ENCODE measurements at regions not wholly inside any gene's neighbourhood (a gene's known extent, or its start where the extent isn't known, plus 50 kb on each side); places are given as distances from the start of the nearest gene placed in this dataset.

DNA sequence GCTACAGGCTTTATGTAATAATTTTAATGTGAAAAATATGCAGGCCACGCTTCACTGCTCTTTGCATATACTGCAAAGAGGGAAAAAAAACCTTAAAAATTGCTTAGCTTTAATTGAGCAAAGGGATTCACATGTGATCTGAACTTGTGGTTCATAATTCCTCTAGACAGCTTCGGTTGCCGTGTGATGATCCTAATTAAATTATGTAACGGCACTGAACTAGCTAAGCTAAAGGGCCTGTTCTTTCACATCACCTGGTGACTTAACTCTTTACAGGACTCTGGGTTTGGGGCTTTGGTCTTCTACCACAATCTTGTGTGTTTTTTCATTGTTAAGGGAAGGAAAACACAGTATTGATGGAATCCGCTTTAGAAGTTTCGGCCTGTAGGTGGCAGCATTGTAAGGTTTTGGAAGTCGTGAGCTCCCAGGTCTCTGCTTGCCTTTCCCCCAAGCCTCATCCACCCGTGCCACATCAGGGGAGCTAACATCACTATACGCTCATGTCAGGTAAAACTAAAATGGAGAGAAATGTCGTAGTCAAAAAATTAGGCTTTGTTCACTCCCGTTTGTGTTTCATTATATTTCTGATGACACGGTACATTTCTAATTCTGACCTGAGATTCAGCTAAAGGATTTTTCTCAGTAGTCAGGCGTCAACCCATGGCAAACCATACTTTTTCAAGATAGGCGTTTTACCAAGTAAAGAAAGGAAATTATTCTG lies 205.6 kb upstream of the DPH6 start (continued):
- TF ChIP-seq CEBPB (IDR thresholded peaks at IDR 0.05; ENCODE audit: low read depth) (no peak), JUND (IDR thresholded peaks at IDR 0.05) (no peak), ZFX (IDR thresholded peaks at IDR 0.05) (no peak), POLR2A (IDR thresholded peaks at IDR 0.05; ENCODE audit: borderline replicate concordance, extremely low read depth, insufficient read depth, insufficient read length) (no peak), ELF1 (IDR thresholded peaks at IDR 0.05; ENCODE audit: borderline replicate concordance, low read depth) (no peak)
- TF ChIP-seq, protein P1, sequence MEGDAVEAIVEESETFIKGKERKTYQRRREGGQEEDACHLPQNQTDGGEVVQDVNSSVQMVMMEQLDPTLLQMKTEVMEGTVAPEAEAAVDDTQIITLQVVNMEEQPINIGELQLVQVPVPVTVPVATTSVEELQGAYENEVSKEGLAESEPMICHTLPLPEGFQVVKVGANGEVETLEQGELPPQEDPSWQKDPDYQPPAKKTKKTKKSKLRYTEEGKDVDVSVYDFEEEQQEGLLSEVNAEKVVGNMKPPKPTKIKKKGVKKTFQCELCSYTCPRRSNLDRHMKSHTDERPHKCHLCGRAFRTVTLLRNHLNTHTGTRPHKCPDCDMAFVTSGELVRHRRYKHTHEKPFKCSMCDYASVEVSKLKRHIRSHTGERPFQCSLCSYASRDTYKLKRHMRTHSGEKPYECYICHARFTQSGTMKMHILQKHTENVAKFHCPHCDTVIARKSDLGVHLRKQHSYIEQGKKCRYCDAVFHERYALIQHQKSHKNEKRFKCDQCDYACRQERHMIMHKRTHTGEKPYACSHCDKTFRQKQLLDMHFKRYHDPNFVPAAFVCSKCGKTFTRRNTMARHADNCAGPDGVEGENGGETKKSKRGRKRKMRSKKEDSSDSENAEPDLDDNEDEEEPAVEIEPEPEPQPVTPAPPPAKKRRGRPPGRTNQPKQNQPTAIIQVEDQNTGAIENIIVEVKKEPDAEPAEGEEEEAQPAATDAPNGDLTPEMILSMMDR (IDR thresholded peaks at IDR 0.05 in 2 of 3, conservative IDR thresholded peaks at IDR 0.05 in 1 of 3; ENCODE audit: borderline replicate concordance in 1 of 3, insufficient read depth in 1 of 3, low read depth in 2 of 3, low read length in 2 of 3), result peak; percentile 15 to 85 (median 73); a peak in 5 of 6 replicates
- TF ChIP-seq, protein P2, sequence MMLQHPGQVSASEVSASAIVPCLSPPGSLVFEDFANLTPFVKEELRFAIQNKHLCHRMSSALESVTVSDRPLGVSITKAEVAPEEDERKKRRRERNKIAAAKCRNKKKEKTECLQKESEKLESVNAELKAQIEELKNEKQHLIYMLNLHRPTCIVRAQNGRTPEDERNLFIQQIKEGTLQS (IDR thresholded peaks at IDR 0.05), result no peak

DNA sequence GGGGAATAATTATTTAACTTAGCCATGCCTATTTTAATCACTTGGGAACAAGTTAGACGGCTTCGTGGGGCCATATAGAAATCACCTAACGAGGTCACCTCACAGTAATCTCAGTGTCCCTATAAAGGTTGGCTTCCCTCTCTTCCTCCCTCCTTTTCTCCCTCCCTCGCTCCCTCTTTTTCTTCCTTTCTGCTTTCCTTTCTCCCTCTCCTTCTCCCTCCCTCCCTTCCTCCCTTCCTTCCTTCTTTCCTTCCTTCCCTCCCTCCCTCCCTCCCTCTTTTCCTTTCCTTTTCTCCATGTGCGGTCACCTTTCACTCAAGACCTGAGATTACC lies 206.1 kb upstream of the DPH6 start:
- no peak for DNase-seq (ENCODE audit: low read depth, low spot score)
- Histone ChIP-seq H3K9me3 (ENCODE audit: control insufficient read depth in 1 of 2, insufficient read depth in 1 of 2, low read depth in 1 of 2, low read length in 2 of 2) (no peaks in the 10 kb centered on the region), H2AFZ (ENCODE audit: low read depth, low read length, poor library complexity, severe bottlenecking) (peak overlapping the region; percentile 98), H3K27ac (ENCODE audit: low read depth, low read length) (no peak overlapping the region), H3K36me3 (ENCODE audit: control insufficient read depth in 1 of 2, insufficient read depth in 2 of 2, low read length in 2 of 2) (no peaks in the 10 kb centered on the region), H3K79me2 (ENCODE audit: insufficient read depth, low read length) (no peaks in the 10 kb centered on the region), H3K4me3 (replicated peaks in 1 of 2; ENCODE audit: low read depth in 1 of 2, low read length in 2 of 2) (no peak overlapping the region), H4K20me1 (ENCODE audit: insufficient read depth) (no peaks in the 10 kb centered on the region), H3K9ac (ENCODE audit: low read length) (no peak overlapping the region), H3K9me2 (ENCODE audit: insufficient read depth) (no peaks in the 10 kb centered on the region), H3K27me3 (ENCODE audit: insufficient read depth, low read length) (no peaks in the 10 kb centered on the region), H3K4me2 (ENCODE audit: low read length) (no peak overlapping the region), H3K4me1 (ENCODE audit: control insufficient read depth in 1 of 2, insufficient read depth in 2 of 2, low read length in 2 of 2) (peaks cover 0 to 13% of the 10 kb centered on the region in 2 experiments; a peak in 2 of 4 replicates)
- BruUV-seq (replicated peaks), result no TSS peak
- CTCF ChIA-PET, result interaction anchor here (0.6 to 4.1 kb wide), 20 partner anchors 10 to 1880 kb away, joined by 3 to 34 read pairs (median 4); no protein-coding TSS in a partner anchor
- intact Hi-C loops (cut with micrococcal nuclease), result loop anchor here (10.0 kb wide), 3 partner anchors 753 to 1383 kb away; no protein-coding TSS in a partner anchor
- POLR2A ChIA-PET, result interaction anchor here (0.9 kb wide), 1 partner anchor 741 kb away, joined by 3 read pairs; no protein-coding TSS in a partner anchor
- peak; percentile 33; the same call in 1 of the 2 replicates for ATAC-seq
- TF ChIP-seq ZFX (IDR thresholded peaks at IDR 0.05) (no peak), POLR2AphosphoS5 (IDR thresholded peaks at IDR 0.05; ENCODE audit: low read depth, low read length) (no peak), EGR1 (IDR thresholded peaks at IDR 0.05; ENCODE audit: low read depth) (no peak), YY1 (IDR thresholded peaks at IDR 0.05; ENCODE audit: extremely low read depth, insufficient replicate concordance, low read depth, low read length) (no peak), CBX3 (IDR thresholded peaks at IDR 0.05; ENCODE audit: low read depth) (no peak), ELF1 (IDR thresholded peaks at IDR 0.05; ENCODE audit: borderline replicate concordance, low read depth) (no peak), ZNF274 (IDR thresholded peaks at IDR 0.05; ENCODE audit: low read depth, low read length) (no peak), TCF7L2 (IDR thresholded peaks at IDR 0.05; ENCODE audit: borderline replicate concordance, extremely low read depth, insufficient read depth, insufficient read length) (no peak)
- RAD21 ChIA-PET (ENCODE audit: low non-redundant PET in 1 of 2, low total read pairs in 2 of 2, uncharacterized antibody in 2 of 2, unreplicated experiment in 2 of 2), result interaction anchor here in 1 of 2 experiments (0.9 to 1.2 kb wide), 3 partner anchors 14 to 697 kb away, joined by 3 read pairs; no protein-coding TSS in a partner anchor

All from HCT116 (cell line).